ENCODE measurements at regions not wholly inside any gene's neighbourhood (a gene's known extent, or its start where the extent isn't known, plus 50 kb on each side); places are given as distances from the start of the nearest gene placed in this dataset.

DNA sequence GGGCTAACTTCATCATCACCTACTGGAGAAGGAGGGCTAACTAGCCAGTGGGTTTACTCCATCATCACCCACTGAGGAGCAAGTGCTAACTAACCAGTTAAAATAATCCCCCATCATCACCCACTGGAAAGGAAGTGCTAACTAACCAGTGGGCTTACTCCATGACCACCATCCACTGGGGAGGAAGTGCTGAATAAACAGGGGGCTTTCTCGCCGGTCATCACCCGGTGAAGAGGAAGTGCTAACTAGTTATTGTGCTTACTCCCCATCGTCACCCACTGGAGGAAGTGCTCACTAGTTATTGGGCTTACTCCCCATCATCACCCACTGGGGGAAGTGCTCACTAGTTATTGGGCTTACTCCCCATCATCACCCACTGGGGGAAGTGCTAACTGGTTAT lies 124.4 kb upstream of the SALL3 start:
- Mint-ChIP-seq H3K4me1 (ENCODE audit: low read depth) (no peaks in the 10 kb centered on the region), H3K4me3 (ENCODE audit: low read depth) (no peak overlapping the region), H3K36me3 (ENCODE audit: insufficient read depth) (no peaks in the 10 kb centered on the region), H3K27ac (no peak overlapping the region), H3K9me3 (ENCODE audit: low read depth) (peaks cover 7% of the 10 kb centered on the region), H3K27me3 (peaks cover 29% of the 10 kb centered on the region)
- no peak for DNase-seq (ENCODE audit: low spot score, unreplicated experiment)
- no peak for TF ChIP-seq CTCF (IDR thresholded peaks at IDR 0.05; ENCODE audit: unreplicated experiment)

DNA sequence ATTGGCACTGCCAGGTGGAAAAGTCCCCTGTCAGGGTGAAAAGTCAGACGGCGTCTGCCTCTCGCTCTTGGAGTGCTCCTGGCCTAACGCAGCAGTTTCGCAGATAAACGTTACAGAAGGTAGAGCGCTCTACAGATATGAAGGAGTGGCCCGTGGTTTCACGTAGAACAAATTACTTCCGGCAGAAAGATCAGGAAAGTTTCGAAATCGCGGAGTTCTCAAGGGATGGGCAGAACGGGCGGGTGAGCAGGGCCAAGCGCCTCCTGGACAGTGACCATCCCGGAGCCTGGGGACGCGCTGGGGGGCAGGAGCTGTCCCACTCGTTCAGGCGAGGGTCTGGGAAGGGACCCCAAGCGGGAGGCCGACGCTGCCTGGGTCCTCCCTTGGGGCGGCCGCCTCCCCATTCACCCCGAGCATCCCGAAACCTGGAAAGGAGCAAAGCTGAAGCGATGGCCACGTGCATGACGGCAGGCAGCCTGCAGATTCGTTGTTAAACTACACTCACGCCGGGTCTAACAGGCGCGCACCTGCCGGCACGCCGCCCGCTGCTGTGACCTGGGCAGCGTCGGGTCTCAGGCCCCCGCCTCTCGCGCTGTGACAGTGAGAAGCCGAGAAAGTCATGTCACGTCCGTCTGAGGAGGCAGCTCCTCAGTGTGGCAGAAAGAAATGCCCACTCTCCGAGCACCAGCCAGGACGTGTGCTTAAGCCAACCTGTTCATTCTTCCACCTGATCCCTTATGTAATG lies 122.9 kb upstream of the SALL3 start:
- Mint-ChIP-seq H3K9me3 (ENCODE audit: low read depth) (peaks cover 2% of the 10 kb centered on the region), H3K4me3 (ENCODE audit: low read depth) (no peak overlapping the region)
- no peak for DNase-seq (ENCODE audit: low spot score, unreplicated experiment)

DNA sequence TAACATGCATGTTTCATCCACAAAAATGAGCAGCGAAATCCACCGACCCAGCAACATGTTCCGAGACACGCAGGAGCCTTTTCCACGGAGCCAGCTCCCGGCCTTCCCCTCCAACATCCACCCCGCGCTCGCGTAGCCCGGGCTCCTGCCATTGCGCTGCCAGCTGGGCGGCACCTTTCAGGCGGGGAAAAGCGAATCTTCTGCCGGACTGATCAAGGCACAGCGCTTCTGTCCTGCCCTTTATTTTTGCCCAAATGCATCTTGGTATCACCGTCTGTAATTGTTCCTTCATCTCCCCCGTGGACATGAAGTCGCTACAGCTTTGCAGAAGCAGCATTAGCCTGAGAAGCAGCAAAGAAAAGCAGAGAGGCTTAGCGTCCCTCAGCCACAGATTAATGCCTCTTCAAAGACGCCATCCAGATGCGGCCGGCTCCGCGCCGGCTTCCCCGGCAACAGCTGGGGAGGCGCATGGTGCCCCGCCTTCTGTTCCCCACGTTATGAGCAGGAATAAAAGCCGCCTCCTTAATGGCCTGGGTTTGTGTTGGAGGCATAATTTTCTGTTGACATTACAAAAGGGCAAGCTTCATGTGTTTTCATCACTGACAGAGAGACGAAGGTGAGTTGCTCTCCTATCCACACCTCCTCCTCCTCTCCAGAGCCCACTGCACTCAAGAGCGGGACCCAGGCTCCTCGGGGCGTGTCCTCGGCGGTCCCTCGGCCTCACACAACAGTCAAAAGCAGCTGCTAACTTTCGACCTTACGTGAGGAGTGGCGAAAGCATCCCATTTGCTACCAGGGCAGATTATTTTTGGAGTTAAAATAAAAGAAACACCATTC lies 122.1 kb upstream of the SALL3 start:
- no peak for TF ChIP-seq CTCF (IDR thresholded peaks at IDR 0.05; ENCODE audit: unreplicated experiment)
- H3K27ac Mint-ChIP-seq, result no peak overlapping the region
- H3K36me3 Mint-ChIP-seq (ENCODE audit: insufficient read depth), result no peaks in the 10 kb centered on the region
- H3K27me3 Mint-ChIP-seq, result peaks cover 46% of the 10 kb centered on the region
- DNase-seq (ENCODE audit: low spot score, unreplicated experiment), result no peak
- no peak overlapping the region for H3K4me3 Mint-ChIP-seq (ENCODE audit: low read depth)
- H3K9me3 Mint-ChIP-seq (ENCODE audit: low read depth), result peaks cover 2% of the 10 kb centered on the region
- no peaks in the 10 kb centered on the region for H3K4me1 Mint-ChIP-seq (ENCODE audit: low read depth)

More for the DNA sequence above, 122.9 kb upstream of the SALL3 start:
- Mint-ChIP-seq H3K36me3 (ENCODE audit: insufficient read depth) (no peaks in the 10 kb centered on the region), H3K4me1 (ENCODE audit: low read depth) (no peaks in the 10 kb centered on the region), H3K27ac (no peak overlapping the region), H3K27me3 (peaks cover 40% of the 10 kb centered on the region)
- TF ChIP-seq CTCF (IDR thresholded peaks at IDR 0.05; ENCODE audit: unreplicated experiment), result no peak

DNA sequence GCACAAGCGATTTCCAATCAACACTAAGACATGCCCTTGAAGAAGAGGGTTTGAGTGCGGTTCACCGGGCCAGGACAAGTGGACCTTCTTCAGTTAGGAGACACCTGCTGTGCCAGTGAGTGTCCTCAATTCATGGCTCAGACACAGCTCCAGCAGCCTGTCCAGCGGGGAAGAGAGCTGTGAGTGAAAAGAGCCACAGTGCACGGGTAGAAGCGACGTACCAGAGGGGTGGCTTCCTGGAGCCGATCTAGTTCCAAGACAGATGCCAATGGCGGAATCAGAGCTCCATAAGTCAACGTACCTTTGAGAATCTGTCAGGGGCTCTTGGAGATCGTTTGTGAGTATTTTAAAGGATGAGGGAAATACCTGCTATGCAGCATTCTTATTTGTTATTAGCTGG lies 119.9 kb upstream of the SALL3 start:
- no peak for TF ChIP-seq CTCF (IDR thresholded peaks at IDR 0.05; ENCODE audit: unreplicated experiment)
- Mint-ChIP-seq H3K27me3 (peaks cover 54% of the 10 kb centered on the region), H3K36me3 (ENCODE audit: insufficient read depth) (no peaks in the 10 kb centered on the region), H3K4me3 (ENCODE audit: low read depth) (no peak overlapping the region), H3K27ac (peak overlapping the region; percentile 21), H3K9me3 (ENCODE audit: low read depth) (no peaks in the 10 kb centered on the region), H3K4me1 (ENCODE audit: low read depth) (no peaks in the 10 kb centered on the region)
- DNase-seq (ENCODE audit: low spot score, unreplicated experiment), result no peak

GRCh38 chr18:78860117-78860516 lies 119.5 kb upstream of the SALL3 start:
- Mint-ChIP-seq H3K4me1 (ENCODE audit: low read depth) (no peaks in the 10 kb centered on the region), H3K36me3 (ENCODE audit: insufficient read depth) (no peaks in the 10 kb centered on the region), H3K9me3 (ENCODE audit: low read depth) (no peaks in the 10 kb centered on the region), H3K27ac (peak overlapping the region; percentile 21), H3K4me3 (ENCODE audit: low read depth) (no peak overlapping the region), H3K27me3 (peaks cover 53% of the 10 kb centered on the region)
- no peak for DNase-seq (ENCODE audit: low spot score, unreplicated experiment)
- TF ChIP-seq CTCF (IDR thresholded peaks at IDR 0.05; ENCODE audit: unreplicated experiment), result no peak
